ENCODE measurements at regions not wholly inside any gene's neighbourhood (a gene's known extent, or its start where the extent isn't known, plus 50 kb on each side); places are given as distances from the start of the nearest gene placed in this dataset.

- BruUV-seq (replicated peaks), result no TSS peak
- CTCF ChIA-PET (ENCODE audit: low intra/inter-chr PET ratio, low total read pairs), result no interaction called here
- POLR2A ChIA-PET, result no interaction called here
- no peaks in the 10 kb centered on the region for H3K36me3 ChIP-seq (replicated peaks in 1 of 2; ENCODE audit: control insufficient read depth in 1 of 2, insufficient read depth in 2 of 2, low read length in 2 of 2)
- FAIRE-seq (no peak), ATAC-seq (no peak), DNase-seq (ENCODE audit: low spot score) (no peak)
- H3K27me3 ChIP-seq (ENCODE audit: control insufficient read depth in 1 of 2, insufficient read depth in 2 of 2, low read length in 2 of 2), result peaks cover 6 to 34% of the 10 kb centered on the region in 2 experiments; a peak in 4 of 5 replicates
- H3K9me3 ChIP-seq (ENCODE audit: low read length), result no peaks in the 10 kb centered on the region
- no peaks in the 10 kb centered on the region for H3K4me1 ChIP-seq (ENCODE audit: insufficient read depth, low read length)
- 45% methylated on average over 10 of the region's 12 CpGs for WGBS (ENCODE audit: low lambda C conversion rate)
- H3K4me3 ChIP-seq (replicated peaks in 1 of 3; ENCODE audit: insufficient read depth in 1 of 3, low read depth in 2 of 3, low read length in 3 of 3), result no peak overlapping the region
- in situ Hi-C loops (cut with HindIII; ENCODE audit: extremely low pct_ligation_motif_present, low pct_unique_long_range_greater_than_20kb), result no loop called here
- intact Hi-C loops (cut with micrococcal nuclease; ENCODE audit: unreplicated experiment), result no loop called here
- H3K79me2 ChIP-seq (ENCODE audit: insufficient read depth, low read length), result no peaks in the 10 kb centered on the region
- H3K9ac ChIP-seq (ENCODE audit: insufficient read depth, low read depth, low read length), result no peak overlapping the region
- no peaks in the 10 kb centered on the region for H4K20me1 ChIP-seq (ENCODE audit: insufficient read depth, low read length)
- no peak overlapping the region for H2AFZ ChIP-seq (ENCODE audit: low read length)
- TF ChIP-seq ZBTB38 (CRISPR knock-in tag; IDR thresholded peaks at IDR 0.05) (no peak), ZNF678 (CRISPR knock-in tag; IDR thresholded peaks at IDR 0.05) (no peak), FOXA1 (IDR thresholded peaks at IDR 0.05) (no peak), FOXA1 (CRISPR knock-in tag; IDR thresholded peaks at IDR 0.05) (no peak), NRL (CRISPR knock-in tag; IDR thresholded peaks at IDR 0.05; ENCODE audit: borderline replicate concordance) (no peak), MIER3 (CRISPR knock-in tag; IDR thresholded peaks at IDR 0.05; ENCODE audit: borderline replicate concordance) (no peak), ZFP1 (CRISPR knock-in tag; IDR thresholded peaks at IDR 0.05) (no peak), FOXK2 (IDR thresholded peaks at IDR 0.05) (no peak), PLRG1 (conservative IDR thresholded peaks at IDR 0.05) (no peak), SP4 (CRISPR knock-in tag; IDR thresholded peaks at IDR 0.05) (no peak), ELF3 (CRISPR knock-in tag; IDR thresholded peaks at IDR 0.05) (no peak), ZNF556 (CRISPR knock-in tag; IDR thresholded peaks at IDR 0.05; ENCODE audit: borderline replicate concordance) (no peak), ZNF746 (CRISPR knock-in tag; IDR thresholded peaks at IDR 0.05) (no peak), MYNN (CRISPR knock-in tag; IDR thresholded peaks at IDR 0.05; ENCODE audit: low read depth) (no peak), CENPX (CRISPR knock-in tag; IDR thresholded peaks at IDR 0.05) (no peak), CCAR2 (optimal IDR thresholded peaks at IDR 0.05; ENCODE audit: low read depth, low read length) (no peak), GABPB1 (CRISPR knock-in tag; IDR thresholded peaks at IDR 0.05) (no peak), NR2F2 (IDR thresholded peaks at IDR 0.05; ENCODE audit: borderline replicate concordance, low read depth) (no peak)
- H3K27ac ChIP-seq (ENCODE audit: extremely low read length, insufficient read depth, low read length), result no peak overlapping the region
- no peak overlapping the region for H3K4me2 ChIP-seq (ENCODE audit: low read depth, low read length)
Measured at GRCh38 chr4:3636646-3637320, 104.6 kb upstream of the LRPAP1 start.
